ENCODE measurements at regions not wholly inside any gene's neighbourhood (a gene's known extent, or its start where the extent isn't known, plus 50 kb on each side); places are given as distances from the start of the nearest gene placed in this dataset.

DNA sequence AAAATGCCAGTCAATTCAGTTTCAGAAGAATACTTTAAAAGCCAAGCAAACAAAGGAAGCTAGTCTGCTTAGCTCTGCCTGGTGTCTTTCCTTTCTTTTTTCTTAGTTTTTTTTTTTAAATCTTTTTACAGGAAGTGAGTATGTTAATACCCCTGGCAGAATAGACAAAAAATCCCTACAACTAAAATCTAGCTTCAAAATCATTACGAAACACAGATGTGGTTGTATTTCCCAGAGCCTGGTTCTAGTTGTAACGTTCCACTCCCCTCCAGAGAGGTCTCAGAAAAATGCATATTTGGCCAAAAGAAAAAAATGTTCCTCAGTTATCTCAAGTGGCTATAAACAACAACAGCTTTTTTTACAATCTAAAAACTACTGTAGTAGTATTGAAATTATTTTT lies 202.1 kb upstream of the RND3 start:
- no peak overlapping the region for H4K8ac ChIP-seq (replicated peaks; ENCODE audit: insufficient read length, low read depth, low read length)
- H4K91ac ChIP-seq (ENCODE audit: insufficient read length, low read depth, low read length): no peak overlapping the region
- no peaks in the 10 kb centered on the region for H3K9me3 ChIP-seq (ENCODE audit: control insufficient read depth, low read depth, low read length)
- no peak overlapping the region for H3K4ac ChIP-seq (ENCODE audit: low read depth, low read length)
- Mint-ChIP-seq H3K4me1 (peaks cover 0 to 9% of the 10 kb centered on the region in 2 experiments; a peak in 2 of 4 replicates), H3K4me3 (no peak overlapping the region), H3K27me3 (ENCODE audit: low read depth) (no peaks in the 10 kb centered on the region), H3K27ac (no peak overlapping the region), H3K36me3 (ENCODE audit: insufficient read depth in 1 of 3, low read depth in 3 of 3) (no peaks in the 10 kb centered on the region), H3K9me3 (no peaks in the 10 kb centered on the region)
- no peak overlapping the region for H3K14ac ChIP-seq (ENCODE audit: insufficient read depth, low read length)
- H2BK120ac ChIP-seq (ENCODE audit: low read depth, low read length, poor library complexity, severe bottlenecking): no peak overlapping the region
- H3K9ac ChIP-seq (ENCODE audit: extremely low read depth, insufficient read length, low read length): no peak overlapping the region
- no peak overlapping the region for H4K5ac ChIP-seq (ENCODE audit: insufficient read length, low read depth, low read length)
- no CpG with 5 or more reads among the region's 2 CpGs for WGBS (ENCODE audit: extremely low coverage, insufficient read length, low lambda C conversion rate)
- no peak overlapping the region for H2BK20ac ChIP-seq (ENCODE audit: low read depth, low read length, poor library complexity, severe bottlenecking)
- H2BK12ac ChIP-seq (ENCODE audit: insufficient read length, low read depth, low read length): no peak overlapping the region
- no peak for DNase-seq
- no peaks in the 10 kb centered on the region for H3K4me1 ChIP-seq (ENCODE audit: insufficient read depth, low read length)
- H3K79me1 ChIP-seq (ENCODE audit: insufficient read depth, low read depth, low read length, poor library complexity, severe bottlenecking): no peaks in the 10 kb centered on the region
- no peak overlapping the region for H3K18ac ChIP-seq (ENCODE audit: insufficient read length, low read depth, low read length)
- no peak overlapping the region for H3T11ph ChIP-seq (ENCODE audit: low read length)
- H3K79me2 ChIP-seq (ENCODE audit: insufficient read depth, low read length): no peaks in the 10 kb centered on the region
- no peaks in the 10 kb centered on the region for H3K27me3 ChIP-seq (ENCODE audit: insufficient read depth, low read length)
- no peak overlapping the region for H3K4me2 ChIP-seq (ENCODE audit: insufficient read depth, insufficient read length, low read length)
- H2BK15ac ChIP-seq (ENCODE audit: low read depth, low read length): no peak overlapping the region
- no peak overlapping the region for H2BK5ac ChIP-seq (ENCODE audit: insufficient read length, low read length)
- no peak overlapping the region for H2AK5ac ChIP-seq (ENCODE audit: insufficient read length, low read length)
- no peak overlapping the region for H2AFZ ChIP-seq (ENCODE audit: low read length)
- TF ChIP-seq, protein P1, sequence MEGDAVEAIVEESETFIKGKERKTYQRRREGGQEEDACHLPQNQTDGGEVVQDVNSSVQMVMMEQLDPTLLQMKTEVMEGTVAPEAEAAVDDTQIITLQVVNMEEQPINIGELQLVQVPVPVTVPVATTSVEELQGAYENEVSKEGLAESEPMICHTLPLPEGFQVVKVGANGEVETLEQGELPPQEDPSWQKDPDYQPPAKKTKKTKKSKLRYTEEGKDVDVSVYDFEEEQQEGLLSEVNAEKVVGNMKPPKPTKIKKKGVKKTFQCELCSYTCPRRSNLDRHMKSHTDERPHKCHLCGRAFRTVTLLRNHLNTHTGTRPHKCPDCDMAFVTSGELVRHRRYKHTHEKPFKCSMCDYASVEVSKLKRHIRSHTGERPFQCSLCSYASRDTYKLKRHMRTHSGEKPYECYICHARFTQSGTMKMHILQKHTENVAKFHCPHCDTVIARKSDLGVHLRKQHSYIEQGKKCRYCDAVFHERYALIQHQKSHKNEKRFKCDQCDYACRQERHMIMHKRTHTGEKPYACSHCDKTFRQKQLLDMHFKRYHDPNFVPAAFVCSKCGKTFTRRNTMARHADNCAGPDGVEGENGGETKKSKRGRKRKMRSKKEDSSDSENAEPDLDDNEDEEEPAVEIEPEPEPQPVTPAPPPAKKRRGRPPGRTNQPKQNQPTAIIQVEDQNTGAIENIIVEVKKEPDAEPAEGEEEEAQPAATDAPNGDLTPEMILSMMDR (conservative IDR thresholded peaks at IDR 0.05): no peak
- H4K20me1 ChIP-seq (ENCODE audit: control insufficient read depth, insufficient read depth, insufficient read length): no peaks in the 10 kb centered on the region
- H3K23ac ChIP-seq (ENCODE audit: insufficient read length, low read depth, low read length): no peak overlapping the region
- H3K23me2 ChIP-seq (ENCODE audit: insufficient read length, low read depth, low read length, poor library complexity, severe bottlenecking): no peaks in the 10 kb centered on the region
- no peak overlapping the region for H3K56ac ChIP-seq (ENCODE audit: insufficient read length, low read depth, low read length)
- no peak overlapping the region for H3K27ac ChIP-seq (ENCODE audit: insufficient read length, low read depth, low read length)

Data from H9 (cell line).